DMS153 (cell line): ENCODE measurements at regions not wholly inside any gene's neighbourhood (a gene's known extent, or its start where the extent isn't known, plus 50 kb on each side); places are given as distances from the start of the nearest gene placed in this dataset.

Experiments used
- DNase-seq: peaks from one replicate; lab custom pipeline; 2025; lab: John Stamatoyannopoulos, UW

DNA sequence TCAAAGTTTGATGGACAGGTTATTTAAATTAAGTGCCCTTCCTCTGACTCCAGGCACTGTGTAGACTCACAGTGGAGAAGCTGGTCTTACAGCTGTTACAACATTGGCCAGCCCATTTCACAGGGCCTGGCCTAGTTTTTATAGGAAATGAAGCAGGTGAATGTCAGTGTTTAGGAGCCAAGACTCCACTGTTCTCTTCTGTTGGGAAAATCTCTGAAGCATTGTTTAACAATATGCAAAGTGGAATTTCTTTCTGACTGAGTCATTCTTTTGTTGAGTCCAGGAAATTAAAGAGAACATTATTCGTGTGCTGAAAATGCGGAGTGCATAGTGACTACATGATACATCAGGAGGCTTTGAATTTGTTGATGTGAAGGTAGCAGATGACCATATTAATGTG, 64.7 kb downstream of the ARRDC4 start:
- DNase-seq, result no peak

DNA sequence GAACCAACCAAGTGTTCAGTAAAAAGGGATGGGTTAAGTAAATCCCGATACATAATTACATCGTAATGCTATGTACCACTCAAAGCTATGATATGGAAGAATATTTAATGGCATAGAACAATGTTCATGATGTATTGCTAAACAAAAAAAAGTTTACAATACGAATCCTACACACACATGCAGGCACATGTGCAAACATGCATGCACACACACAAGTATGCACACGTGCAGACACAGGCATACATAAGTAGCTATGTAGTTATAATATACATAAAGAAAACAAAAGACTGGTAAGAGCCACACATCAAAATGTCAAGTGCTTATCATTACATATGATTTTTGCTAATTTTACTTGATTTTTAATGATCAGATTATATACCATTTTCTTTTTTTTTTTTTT, 74.2 kb downstream of the ARRDC4 start:
- DNase-seq, result no peak

DNA sequence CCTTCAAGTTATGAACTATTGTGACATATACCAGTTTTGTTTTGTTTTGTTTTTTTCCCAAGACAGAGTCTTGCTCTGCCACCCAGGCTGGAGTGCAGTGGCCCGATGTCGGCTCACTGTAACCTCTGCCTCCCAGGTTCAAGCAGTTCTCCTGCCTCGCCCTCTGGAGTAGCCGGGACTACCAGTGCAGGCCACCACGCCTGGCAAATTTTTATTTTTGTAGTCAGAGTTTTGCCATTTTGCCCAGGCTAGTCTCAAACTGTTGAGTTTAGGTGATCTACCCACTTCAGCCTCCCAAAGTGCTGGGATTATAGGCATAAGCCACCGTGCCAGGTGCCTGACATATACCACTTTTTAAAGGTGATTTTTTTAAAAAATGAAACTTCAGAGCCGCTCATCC, 74.6 kb downstream of the ARRDC4 start:
- no peak for DNase-seq

DNA sequence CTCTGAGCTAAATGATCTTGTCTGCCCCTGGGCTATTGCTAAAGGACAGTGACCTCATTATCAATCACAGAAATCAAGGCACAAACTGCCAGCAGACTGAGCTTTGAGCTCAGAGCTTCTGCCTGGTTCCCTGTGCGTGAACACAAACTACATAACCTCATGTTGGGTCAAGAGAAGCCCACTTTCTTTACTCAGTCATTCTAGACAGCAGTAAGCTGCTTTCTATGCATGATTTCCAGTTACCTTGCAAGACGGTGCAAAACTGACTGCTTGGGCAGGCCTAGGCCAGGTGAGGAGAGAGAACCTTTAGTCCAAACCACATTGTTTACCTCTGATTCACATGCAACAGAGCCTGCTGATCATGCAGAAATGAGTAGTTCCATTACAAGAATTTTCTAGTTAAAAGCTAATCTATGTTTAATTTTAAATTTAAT, 75.1 kb downstream of the ARRDC4 start:
- no peak for DNase-seq

DNA sequence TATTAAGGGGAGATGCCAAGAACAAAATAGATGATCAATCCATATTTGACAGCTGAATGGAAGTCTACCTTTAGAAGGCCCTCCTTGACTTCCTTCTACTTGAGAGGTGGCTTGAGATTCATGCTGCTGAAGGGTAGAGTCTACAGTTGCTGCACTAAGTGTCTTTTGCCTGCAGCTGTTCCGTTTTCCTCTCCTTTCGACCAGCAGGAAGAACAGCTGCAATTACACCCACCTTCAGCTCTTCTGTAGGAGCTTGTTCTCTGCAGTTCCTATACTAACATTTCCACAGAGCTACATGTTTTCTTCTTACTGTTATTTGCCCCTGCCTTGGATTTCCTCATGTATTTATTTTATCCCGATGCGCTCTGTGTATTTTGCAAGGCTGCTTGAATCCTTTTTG, 79.1 kb downstream of the ARRDC4 start:
- DNase-seq, result no peak

DNA sequence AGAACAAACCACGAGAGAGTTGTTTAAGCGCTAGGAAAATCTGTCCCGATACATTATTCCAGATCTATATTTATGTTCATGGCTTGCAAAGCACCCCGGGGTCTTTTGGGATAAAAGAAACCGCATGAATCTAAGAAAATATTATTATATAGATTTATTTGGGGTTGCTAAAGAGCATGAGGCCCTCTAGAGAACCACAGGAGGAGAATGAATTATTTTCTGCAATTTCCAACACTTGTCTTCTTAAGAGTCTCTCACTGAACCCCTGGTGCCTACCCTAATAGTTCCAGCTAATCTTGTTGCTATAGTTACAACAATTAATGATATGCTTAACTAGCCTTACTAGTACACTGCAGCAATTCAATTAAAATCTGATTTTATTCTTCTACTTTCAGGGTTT, 79.6 kb downstream of the ARRDC4 start:
- DNase-seq, result no peak

DNA sequence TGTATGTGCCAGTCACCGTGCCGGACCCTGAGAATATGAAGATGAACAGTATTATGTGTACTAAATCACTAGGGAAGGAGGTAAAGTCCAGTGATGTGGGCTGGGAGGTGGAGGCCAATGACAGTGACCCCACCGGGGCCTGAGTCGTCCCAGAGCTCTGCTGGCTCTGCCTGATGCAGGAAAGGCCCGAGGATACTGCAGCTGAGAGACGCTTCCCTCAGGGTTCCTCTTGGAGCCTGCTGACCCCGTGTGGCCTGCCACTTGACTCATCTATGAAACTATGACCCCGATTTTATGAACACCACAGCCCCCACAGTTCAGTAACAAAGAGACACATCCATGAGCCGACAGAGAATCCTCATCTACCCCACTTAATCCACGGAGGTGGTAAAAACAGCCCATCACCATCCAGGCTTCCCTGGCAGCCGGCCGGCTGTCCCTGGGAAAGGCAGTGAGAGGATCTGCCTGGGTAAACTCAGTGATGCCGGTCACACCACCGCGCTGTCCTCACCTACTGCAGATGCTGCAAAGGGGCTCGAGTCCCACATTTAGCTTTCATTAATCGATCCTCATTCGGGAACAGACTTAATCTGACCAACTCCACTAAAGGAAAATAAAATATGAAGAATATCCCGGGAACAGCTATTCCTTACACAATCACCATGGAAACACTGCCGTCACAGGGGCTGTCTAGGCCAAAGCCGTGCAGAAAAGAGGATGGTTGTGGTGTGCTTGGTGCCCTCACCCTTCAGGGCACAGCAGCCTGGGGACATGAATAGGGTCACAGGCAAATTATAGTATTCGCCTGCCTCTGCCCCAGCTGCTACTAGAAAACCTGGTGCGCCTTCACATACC, 82.9 kb downstream of the ARRDC4 start:
- no peak for DNase-seq

DNA sequence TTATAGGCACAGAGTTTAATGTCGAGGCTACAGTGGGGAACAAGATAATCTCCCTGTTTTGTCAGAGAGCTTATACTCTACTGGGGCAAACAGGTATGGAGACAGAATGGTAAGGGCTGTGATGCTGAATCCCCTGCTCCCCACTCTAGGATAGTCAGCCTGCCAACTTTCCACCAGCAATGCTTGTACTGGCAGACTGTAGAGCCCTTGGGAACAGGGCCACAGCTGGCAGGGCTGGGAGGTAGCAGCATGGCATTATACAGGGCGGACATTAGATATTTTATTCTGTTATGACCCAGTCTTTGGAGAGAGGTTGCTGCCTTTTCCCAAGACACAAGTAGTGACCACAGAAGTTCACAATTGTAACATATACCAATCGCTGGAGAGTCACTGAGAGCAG, 91.2 kb downstream of the ARRDC4 start:
- DNase-seq, result no peak

DNA sequence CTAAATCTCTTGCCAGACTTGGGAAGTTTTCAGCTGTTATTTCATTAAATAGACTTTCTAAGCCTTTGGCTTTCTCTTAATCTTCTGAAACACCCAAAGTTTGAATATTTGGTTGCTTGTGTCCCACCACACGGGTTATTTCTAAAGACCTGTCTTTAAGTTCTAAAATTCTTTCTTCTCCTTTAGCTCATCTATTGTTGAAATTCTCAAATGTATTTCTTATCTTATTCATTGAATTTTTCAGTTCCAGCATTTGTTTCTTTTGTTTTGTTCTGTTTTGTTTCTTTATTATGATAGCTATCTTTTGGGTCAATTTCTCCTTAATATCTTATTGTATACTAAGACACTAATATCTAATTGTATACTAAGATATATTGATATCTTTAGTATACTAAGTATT, 97.0 kb downstream of the ARRDC4 start:
- no peak for DNase-seq

DNA sequence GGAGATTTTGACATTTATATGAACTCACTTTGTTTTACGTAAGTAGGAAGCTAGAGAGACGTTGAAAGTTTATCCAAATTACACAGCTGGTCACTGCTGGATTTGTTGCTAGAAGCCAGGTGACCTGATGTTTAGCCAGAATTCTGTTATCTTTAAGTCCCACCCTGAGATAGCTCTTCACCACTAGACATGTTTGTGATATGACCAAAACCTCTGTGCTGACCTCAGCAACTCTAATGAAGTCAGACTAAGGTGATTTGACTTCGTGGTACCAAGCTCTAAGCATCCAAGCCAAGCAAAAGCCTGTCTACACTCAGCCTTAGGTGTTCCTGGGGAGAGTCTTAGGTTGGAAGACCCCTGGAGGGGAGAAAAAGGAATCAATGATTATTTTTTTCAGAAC, 102.4 kb downstream of the ARRDC4 start:
- no peak for DNase-seq

DNA sequence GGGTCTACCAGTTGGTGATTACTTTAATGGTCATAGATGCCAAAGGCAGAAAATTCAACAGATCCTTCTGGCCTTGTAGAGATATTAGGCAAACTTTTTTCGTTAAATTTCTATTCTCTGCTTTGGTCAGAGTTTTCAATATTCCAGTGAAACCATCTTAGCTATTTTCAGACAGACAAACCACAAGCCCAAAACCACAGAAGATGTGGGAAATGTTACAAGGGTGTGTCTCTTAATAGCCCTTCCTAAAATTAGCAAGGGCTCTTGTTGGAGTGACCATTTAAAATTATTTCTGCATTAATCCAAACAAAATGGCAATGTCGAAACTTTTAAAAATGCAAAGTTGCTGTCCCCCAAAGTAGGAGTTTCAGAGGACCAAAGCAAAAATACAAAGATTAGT, 102.8 kb downstream of the ARRDC4 start:
- no peak for DNase-seq

DNA sequence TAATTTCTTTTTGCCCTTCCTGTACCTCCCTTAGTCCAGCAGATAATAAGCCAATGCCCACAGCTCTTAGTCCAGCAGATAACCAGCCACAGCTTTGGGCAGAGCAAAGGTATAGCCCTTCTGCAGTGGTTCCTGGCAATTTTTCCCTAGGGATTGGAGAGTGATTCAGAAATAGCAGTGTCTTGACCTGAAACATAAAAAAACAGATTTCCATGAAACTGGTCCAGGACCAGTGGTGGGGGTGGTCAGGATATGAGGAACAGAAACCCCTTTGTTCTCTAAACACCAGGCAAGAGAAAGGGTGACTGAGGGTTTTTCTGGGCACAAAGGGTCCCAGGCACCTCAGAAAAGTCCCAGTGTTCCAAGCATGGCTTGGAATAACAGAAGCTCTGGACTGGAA, 103.4 kb downstream of the ARRDC4 start:
- DNase-seq, result no peak

DNA sequence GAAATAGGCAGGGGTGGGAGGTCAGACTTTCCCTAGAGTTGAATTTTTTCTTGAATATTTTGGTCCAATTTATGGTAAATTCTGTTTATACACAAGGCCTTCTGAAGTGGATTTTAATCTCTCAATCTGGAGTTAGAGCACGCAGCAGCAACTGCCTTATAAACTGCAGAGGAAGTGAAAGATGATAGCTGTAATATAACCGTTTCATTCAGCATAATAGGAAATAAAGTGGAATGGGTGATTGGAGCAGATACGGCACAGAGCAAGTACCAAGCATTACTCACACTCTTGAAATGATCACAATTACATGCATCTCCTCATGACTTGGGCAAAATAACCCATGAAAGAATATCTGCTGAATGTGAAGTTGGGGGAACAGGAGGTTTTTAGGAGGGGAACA, 106.8 kb downstream of the ARRDC4 start:
- DNase-seq, result no peak

DNA sequence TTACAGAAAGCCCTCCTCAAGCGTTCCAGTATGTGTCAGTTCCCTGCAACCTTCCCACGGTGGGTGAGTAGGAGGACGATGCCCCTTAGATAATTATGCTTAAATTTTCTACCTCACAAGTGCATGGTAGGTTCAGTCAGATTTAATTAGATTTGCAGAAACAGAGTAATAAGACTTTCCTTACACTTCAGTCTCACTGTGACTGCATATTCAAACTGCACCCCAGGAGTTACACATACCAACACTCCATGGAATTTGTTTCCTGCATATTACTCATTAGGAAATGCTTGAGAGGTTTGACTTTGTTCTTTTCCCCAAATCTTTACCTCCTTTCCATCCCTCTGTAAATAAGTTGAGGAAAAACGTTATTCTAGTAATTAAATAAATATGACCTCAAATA, 108.8 kb downstream of the ARRDC4 start:
- DNase-seq, result no peak

DNA sequence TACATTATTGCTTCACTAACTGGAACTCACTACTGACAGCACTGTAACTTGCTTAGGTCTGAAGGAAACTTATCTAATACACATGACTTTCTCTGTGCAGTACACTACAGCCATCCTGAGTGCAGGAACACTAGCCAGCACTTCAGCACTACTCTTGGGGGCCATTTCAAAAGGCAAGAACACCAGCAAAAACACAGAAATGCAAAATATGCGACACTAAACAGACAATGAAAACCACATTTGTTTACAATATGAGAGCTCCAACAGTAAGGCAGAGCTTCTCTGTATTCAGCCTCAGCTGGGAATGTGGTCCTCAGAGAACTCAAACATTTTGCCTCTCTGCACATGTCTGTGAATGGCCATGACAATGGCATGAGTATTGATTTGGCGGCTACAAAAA, 109.6 kb downstream of the ARRDC4 start:
- DNase-seq, result no peak

DNA sequence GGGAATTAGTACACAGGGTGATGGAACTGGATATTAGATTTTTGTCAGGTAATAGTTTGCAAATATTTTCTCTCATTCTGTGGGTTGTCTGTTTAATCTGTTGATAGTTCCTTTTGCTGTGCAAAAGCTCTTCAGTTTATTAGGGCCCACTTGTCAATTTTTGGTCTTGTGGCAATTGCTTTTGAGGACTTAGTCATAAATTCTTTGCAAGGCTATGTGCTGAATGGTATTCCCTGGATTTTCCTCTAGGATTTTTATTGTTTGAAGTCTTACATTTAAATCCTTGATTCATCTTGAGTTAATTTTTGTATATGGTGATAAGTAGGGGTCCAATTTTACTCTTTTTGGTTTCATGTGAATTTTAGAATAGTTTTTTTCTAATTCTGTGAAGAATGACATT, 111.3 kb downstream of the ARRDC4 start:
- DNase-seq, result no peak

DNA sequence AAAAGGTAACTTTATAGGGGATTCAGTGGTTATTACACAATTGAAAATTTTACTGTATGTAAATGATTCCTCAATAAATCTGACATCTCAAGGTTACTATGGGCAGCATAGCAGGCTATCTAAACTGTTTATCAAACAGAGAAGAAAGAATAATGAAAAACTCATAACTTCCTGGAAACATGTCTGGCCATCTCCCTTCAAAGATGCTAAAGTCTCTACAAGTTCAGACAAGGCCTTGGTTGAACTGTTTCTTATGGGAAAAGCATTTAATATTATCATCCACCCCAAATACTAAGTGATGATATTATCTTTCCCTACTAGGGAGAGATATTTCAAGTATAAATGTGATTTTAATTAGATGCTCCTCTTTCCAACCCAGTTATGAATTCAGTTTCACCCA, 114.9 kb downstream of the ARRDC4 start:
- DNase-seq, result no peak

DNA sequence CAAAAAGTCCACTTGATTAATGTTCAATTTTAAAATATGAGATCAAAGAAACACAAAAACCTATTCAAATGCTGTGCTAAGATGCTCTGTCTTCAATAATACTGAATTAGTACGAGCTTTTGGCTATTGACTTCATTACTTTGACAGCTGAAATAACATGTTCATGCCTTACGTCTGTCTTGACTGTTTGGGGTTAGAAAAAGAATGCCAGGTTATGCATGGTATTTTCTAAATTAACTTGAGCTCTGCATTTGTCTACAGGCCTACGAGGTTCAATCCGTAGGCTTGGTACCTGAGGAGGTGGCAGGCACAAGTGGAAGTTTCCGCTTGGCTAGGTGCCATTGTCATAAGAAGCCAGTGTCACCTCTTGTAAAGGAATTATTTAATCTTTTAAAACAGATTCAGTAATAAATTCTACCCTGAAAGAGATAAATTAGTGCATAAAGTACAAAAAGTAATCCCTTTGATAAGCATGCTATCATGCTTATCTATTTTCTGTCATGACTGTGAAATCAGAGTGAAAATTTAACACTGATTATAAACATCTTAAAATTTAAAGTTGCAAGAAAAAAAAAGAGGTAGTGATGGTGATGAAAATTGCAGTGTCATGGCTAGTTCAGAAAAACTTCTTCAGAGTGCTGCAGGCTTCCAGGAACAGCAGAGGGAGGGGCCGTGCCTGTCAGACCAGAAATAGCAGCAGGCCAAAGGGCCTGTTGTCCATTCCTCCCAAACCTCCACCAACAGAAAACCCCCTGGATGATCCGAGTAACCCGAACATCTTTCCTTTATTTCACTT, 115.7 kb downstream of the ARRDC4 start:
- DNase-seq, result no peak

DNA sequence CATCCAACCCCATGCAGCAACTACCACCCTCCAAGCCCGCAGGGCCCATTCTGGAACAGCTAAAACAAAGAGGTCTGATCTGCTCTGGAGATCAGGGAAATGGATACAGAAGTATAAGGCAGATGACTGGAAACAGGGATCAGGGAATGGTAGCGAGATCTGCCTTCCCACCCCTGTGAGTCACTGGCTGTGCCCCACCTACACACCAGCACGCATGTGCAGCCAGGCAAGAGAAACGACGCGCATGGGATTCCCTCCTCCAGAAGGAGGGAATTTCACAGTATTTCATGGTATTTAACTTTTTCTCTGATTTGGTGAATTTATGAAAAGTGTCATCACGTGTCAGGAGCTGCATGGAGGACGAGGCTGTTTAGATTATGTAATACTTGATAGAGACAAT, 116.7 kb downstream of the ARRDC4 start:
- DNase-seq, result no peak

DNA sequence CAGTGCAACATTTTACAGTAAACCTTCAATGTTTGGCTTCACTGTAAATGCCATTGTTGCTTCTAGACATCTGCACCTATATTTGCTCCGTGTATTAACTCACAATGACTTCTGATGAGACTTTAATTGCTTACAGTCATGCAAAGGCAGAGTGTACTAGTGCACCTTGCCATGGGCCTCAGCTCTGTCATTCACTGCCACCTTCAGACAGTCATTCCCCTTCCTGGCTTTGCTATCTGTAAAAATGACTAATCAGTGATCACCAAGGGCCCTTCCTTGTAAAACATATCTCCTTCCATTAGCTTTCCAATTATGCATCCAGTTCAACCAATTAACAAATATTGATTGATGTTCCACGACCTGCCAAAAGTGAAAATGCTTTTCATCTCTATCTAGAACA, 120.3 kb downstream of the ARRDC4 start:
- no peak for DNase-seq

DNA sequence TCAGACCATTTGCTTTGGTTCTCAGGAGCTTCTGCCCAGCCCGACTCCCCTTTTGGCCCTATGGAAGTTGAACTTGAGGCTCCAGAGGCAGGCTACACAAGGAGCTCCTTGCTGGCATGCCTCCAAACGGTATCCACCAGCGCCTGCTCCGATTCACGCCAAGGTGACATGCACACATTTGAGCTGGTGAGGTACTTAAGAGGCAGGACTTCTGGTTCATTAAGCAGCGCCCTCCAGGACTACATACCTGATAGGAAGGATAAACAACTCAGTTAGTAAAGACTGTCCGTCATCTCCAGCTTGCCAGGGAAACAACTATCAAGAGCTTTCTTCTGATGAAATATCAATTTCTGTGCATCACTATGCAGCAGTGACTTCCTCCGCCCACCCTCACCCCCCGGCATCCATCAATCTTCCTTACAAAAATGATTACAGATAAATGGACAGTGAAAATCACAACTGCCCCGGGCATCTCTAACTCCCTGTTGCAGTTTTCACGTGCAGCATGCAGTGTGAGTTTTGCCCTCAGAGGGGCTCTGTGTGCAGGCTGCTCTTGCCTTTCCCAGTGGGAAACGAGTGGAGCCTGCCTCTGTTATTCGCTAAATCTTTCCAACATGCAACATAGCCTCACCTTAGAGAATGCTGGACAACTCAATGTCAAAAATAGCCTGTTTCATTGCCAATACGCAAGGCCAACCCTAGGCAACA, 122.9 kb downstream of the ARRDC4 start:
- DNase-seq, result no peak

DNA sequence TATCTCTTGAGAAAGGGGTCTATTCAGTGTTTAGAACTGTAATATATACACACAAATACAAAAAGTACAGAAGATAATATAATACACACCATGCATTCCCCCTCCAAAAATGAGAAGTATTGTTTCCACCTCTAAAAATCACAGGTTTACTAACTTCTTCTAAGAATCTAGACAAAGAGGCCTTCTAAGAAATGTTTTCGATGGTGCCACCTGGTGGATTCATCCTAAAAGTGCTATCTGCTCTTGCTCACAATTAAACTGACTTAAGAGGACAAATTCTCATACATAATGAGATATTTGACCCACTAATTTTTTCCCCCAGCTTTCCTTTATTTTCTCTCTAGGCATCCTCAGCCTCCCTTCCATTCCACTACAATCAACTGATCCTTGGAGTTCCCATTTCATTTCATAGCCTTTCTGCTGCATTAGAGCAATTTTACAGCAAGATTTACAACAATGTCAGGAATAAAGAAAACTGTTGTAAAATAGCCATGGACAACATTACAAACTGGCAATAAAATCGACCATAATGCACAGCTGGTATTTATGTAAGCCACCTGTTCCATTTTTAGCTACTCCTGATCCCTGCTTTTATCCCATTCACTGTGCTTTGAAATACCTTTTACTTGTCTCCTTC, 124.6 kb downstream of the ARRDC4 start:
- no peak for DNase-seq
